Liver (tissue), 8 donors: ENCODE measurements at regions not wholly inside any gene's neighbourhood (a gene's known extent, or its start where the extent isn't known, plus 50 kb on each side); places are given as distances from the start of the nearest gene placed in this dataset.

ENCODE experiments used
- DNase-seq: peaks from one replicate; pipeline ENCODE4 v3.0.0-alpha.2; 2017; ENCODE audit warnings: low spot score
- H3K27ac ChIP-seq, 2 donors: one replicate each; pipeline ENCODE4 v1.7.0; 2013; ENCODE audit warnings: inconsistent platforms in 2 of 2, low read length in 2 of 2, control low read depth in 1 of 2, low read depth in 1 of 2, mild to moderate bottlenecking in 1 of 2
- H3K27me3 ChIP-seq, 4 donors: one replicate each; pipeline versions ENCODE4 v1.6.1 to v1.7.0; 2013; ENCODE audit warnings: low read length in 3 of 4, inconsistent platforms in 1 of 4, mild to moderate bottlenecking in 1 of 4, moderate library complexity in 1 of 4; ENCODE audit not compliant: control insufficient read depth in 4 of 4, insufficient read depth in 4 of 4
- H3K36me3 ChIP-seq, 4 donors: one replicate each; pipeline versions ENCODE4 v1.6.1 to v1.7.0; 2013; ENCODE audit warnings: low read length in 3 of 4, mild to moderate bottlenecking in 3 of 4, low read depth in 1 of 4, moderate library complexity in 1 of 4; ENCODE audit not compliant: control insufficient read depth in 4 of 4, insufficient read depth in 3 of 4
- H3K4me1 ChIP-seq, 4 donors: one replicate each; pipeline versions ENCODE4 v1.6.1 to v1.7.0; 2013; ENCODE audit warnings: low read length in 3 of 4, mild to moderate bottlenecking in 3 of 4, moderate library complexity in 1 of 4; ENCODE audit not compliant: control insufficient read depth in 4 of 4, insufficient read depth in 4 of 4
- H3K4me3 ChIP-seq, 3 donors: one replicate each; pipeline versions ENCODE4 v1.6.1 to v1.7.0; 2013; ENCODE audit warnings: low read length in 3 of 3, control low read depth in 1 of 3, low read depth in 1 of 3, mild to moderate bottlenecking in 1 of 3
- H3K9ac ChIP-seq, 2 donors: one replicate each; pipeline ENCODE4 v1.7.0; 2013; ENCODE audit warnings: low read length in 2 of 2, mild to moderate bottlenecking in 2 of 2, moderate library complexity in 2 of 2, control low read depth in 1 of 2, low read depth in 1 of 2
- H3K9me3 ChIP-seq, 4 donors: one replicate each; pipeline versions ENCODE4 v1.6.1 to v1.7.0; 2013; ENCODE audit warnings: low read length in 3 of 4; ENCODE audit not compliant: control insufficient read depth in 4 of 4
- ATF3 ChIP-seq: IDR thresholded peaks from 2 replicates; pipeline ENCODE4 v1.6.1; 2016; ENCODE audit warnings: antibody characterized with exemption
- CTCF ChIP-seq: fragments of 150-350 bp; IDR thresholded peaks from 2 replicates; pipeline ENCODE4 v1.5.1; 2017; ENCODE audit warnings: improper control_type of control experiment, low read depth, low read length; ENCODE audit not compliant: missing input control
- EGR1 ChIP-seq, 2 donors: IDR thresholded peaks; 2 replicates each; pipeline ENCODE4 v1.6.1; 2016 to 2018; ENCODE audit warnings: antibody characterized with exemption in 2 of 2, low read depth in 2 of 2
- FOXA1 ChIP-seq: IDR thresholded peaks from 2 replicates; pipeline ENCODE4 v1.6.1; 2016; ENCODE audit warnings: antibody characterized with exemption
- FOXA2 ChIP-seq: IDR thresholded peaks from 2 replicates; pipeline ENCODE4 v1.6.1; 2016; ENCODE audit warnings: antibody characterized with exemption
- GABPA ChIP-seq, 2 donors: IDR thresholded peaks in 1 of 2; conservative IDR thresholded peaks in 1 of 2; 2 replicates each; pipeline ENCODE4 v1.6.1; 2016; ENCODE audit warnings: antibody characterized with exemption in 2 of 2, mild to moderate bottlenecking in 1 of 2, moderate library complexity in 1 of 2
- HNF4A ChIP-seq, 2 donors: conservative IDR thresholded peaks; 2 replicates each; pipeline ENCODE4 v1.6.1; 2016; ENCODE audit warnings: antibody characterized with exemption in 2 of 2, mild to moderate bottlenecking in 2 of 2
- HNF4G ChIP-seq: IDR thresholded peaks from 2 replicates; pipeline ENCODE4 v1.6.1; 2016; ENCODE audit warnings: antibody characterized with exemption
- JUND ChIP-seq, 2 donors: IDR thresholded peaks; 2 replicates each; pipeline ENCODE4 v1.6.1; 2016; ENCODE audit warnings: antibody characterized with exemption in 2 of 2
- MAX ChIP-seq: IDR thresholded peaks from 2 replicates; pipeline ENCODE4 v1.6.1; 2016; ENCODE audit warnings: antibody characterized with exemption
- NR2F2 ChIP-seq: IDR thresholded peaks from 2 replicates; pipeline ENCODE4 v1.6.1; 2016; ENCODE audit warnings: antibody characterized with exemption
- RAD21 ChIP-seq, 2 donors: IDR thresholded peaks; 2 replicates each; pipeline ENCODE4 v1.6.1; 2016; ENCODE audit warnings: antibody characterized with exemption in 2 of 2, mild to moderate bottlenecking in 2 of 2
- REST ChIP-seq: IDR thresholded peaks from 2 replicates; pipeline ENCODE4 v1.6.1; 2016; ENCODE audit warnings: antibody characterized with exemption, mild to moderate bottlenecking
- RXRA ChIP-seq, 2 donors: IDR thresholded peaks; 2 replicates each; pipeline ENCODE4 v1.6.1; 2017 to 2018; ENCODE audit warnings: antibody characterized with exemption in 2 of 2, mild to moderate bottlenecking in 1 of 2
- SP1 ChIP-seq: IDR thresholded peaks from 2 replicates; pipeline ENCODE4 v1.6.1; 2018; ENCODE audit warnings: antibody characterized with exemption, mild to moderate bottlenecking
- TAF1 ChIP-seq: conservative IDR thresholded peaks from 2 replicates; pipeline ENCODE4 v1.6.1; 2016; ENCODE audit warnings: antibody characterized with exemption, mild to moderate bottlenecking
- YY1 ChIP-seq: IDR thresholded peaks from 2 replicates; pipeline ENCODE4 v1.6.1; 2016; ENCODE audit warnings: antibody characterized with exemption, mild to moderate bottlenecking
- ZBTB33 ChIP-seq: IDR thresholded peaks from 2 replicates; pipeline ENCODE4 v1.6.1; 2016; ENCODE audit warnings: antibody characterized with exemption
- WGBS: extraction: QIAGEN DNeasy Blood & Tissue Kit; methylation state at CpG from one replicate; pipeline ENCODE4 v1.1.7; 2013; 5-methylcytosine and 5-hydroxymethylcytosine counted together
- donor health status: healthy.
- donor health status: healthy.
- donor health status: healthy.
- donor health status: healthy.
- donor health status: healthy.

GRCh38 chr6:87897663-87898062 is 150.0 kb upstream of the SPACA1 start:
- Histone ChIP-seq H3K27ac (no peak overlapping the region), H3K4me1 (peaks cover 0 to 15% (median under 1%) of the 10 kb centered on the region in 4 donors), H3K36me3 (no peaks in the 10 kb centered on the region), H3K4me3 (no peak overlapping the region), H3K9me3 (no peaks in the 10 kb centered on the region), H3K9ac (no peak overlapping the region), H3K27me3 (no peaks in the 10 kb centered on the region)
- no peak for DNase-seq
- 77% methylated on average over 3 of the region's 3 CpGs for WGBS
- no peak for TF ChIP-seq FOXA2
- TF ChIP-seq HNF4G, result no peak
- TF ChIP-seq REST, result no peak
- TF ChIP-seq EGR1 (IDR thresholded peaks at IDR 0.05; ENCODE audit: low read depth in 2 of 2), result no peak
- no peak for TF ChIP-seq JUND (IDR thresholded peaks at IDR 0.05)
- no peak for TF ChIP-seq CTCF
- no peak for TF ChIP-seq SP1
- no peak for TF ChIP-seq RAD21 (IDR thresholded peaks at IDR 0.05)
- TF ChIP-seq ZBTB33, result no peak
- TF ChIP-seq ATF3, result no peak
- TF ChIP-seq YY1, result no peak
- no peak for TF ChIP-seq TAF1
- TF ChIP-seq FOXA1, result no peak
- TF ChIP-seq NR2F2, result no peak

GRCh38 chr6:87897013-87897412 is 150.6 kb upstream of the SPACA1 start:
- Histone ChIP-seq H3K36me3 (no peaks in the 10 kb centered on the region), H3K27me3 (no peaks in the 10 kb centered on the region), H3K4me1 (peaks cover 0 to 15% (median under 1%) of the 10 kb centered on the region in 4 donors), H3K4me3 (no peak overlapping the region), H3K27ac (no peak overlapping the region), H3K9ac (no peak overlapping the region), H3K9me3 (no peaks in the 10 kb centered on the region)
- DNase-seq, result no peak
- TF ChIP-seq CTCF, result no peak
- no peak for TF ChIP-seq TAF1
- no peak for TF ChIP-seq FOXA1
- TF ChIP-seq HNF4A (conservative IDR thresholded peaks at IDR 0.05), result no peak
- no peak for TF ChIP-seq SP1
- no peak for TF ChIP-seq NR2F2
- TF ChIP-seq RXRA (IDR thresholded peaks at IDR 0.05), result no peak
- TF ChIP-seq FOXA2, result no peak
- TF ChIP-seq ZBTB33, result no peak
- TF ChIP-seq YY1, result no peak
- no peak for TF ChIP-seq HNF4G
- no peak for TF ChIP-seq RAD21 (IDR thresholded peaks at IDR 0.05)
- TF ChIP-seq ATF3, result no peak
- TF ChIP-seq EGR1 (IDR thresholded peaks at IDR 0.05; ENCODE audit: low read depth in 2 of 2), result no peak
- TF ChIP-seq GABPA (IDR thresholded peaks at IDR 0.05 in 1 of 2, conservative IDR thresholded peaks at IDR 0.05 in 1 of 2), result no peak
- no peak for TF ChIP-seq MAX
- no peak for TF ChIP-seq JUND (IDR thresholded peaks at IDR 0.05)
